HCT116 (cell line): ENCODE measurements at regions not wholly inside any gene's neighbourhood (a gene's known extent, or its start where the extent isn't known, plus 50 kb on each side); places are given as distances from the start of the nearest gene placed in this dataset.

ENCODE experiments used
- ATAC-seq: fragments of 200-7000 bp; cut with Tn5 transposase; 2 replicates; pipeline ENCODE4 v1.9.1; 2020; ENCODE audit warnings: mild to moderate bottlenecking, moderate library complexity
- BruUV-seq: library from RNA; stranded (reverse); fragments of 400-500 nt; replicated peaks from 2 replicates; lab custom pipeline; 2021; lab: Mats Ljungman, UMichigan
- CTCF ChIA-PET: fragments of 300-600 bp; sonication (Branson Sonifier 250); formaldehyde crosslinking; loops from one replicate; lab custom pipeline; 2021; ENCODE audit warnings: antibody characterized with exemption; lab: Charles Lee
- POLR2A ChIA-PET: fragments of 300-600, 350-600 bp; sonication (Branson Sonifier 250); formaldehyde crosslinking; loops from one replicate; lab custom pipeline; 2021; ENCODE audit warnings: antibody characterized with exemption; lab: Charles Lee
- RAD21 ChIA-PET, 2 experiments: fragments of 300-600 bp; sonication (Branson Sonifier 250); formaldehyde crosslinking; loops; one replicate each; lab custom pipeline; 2023; ENCODE audit warnings: low total read pairs in 2 of 2; ENCODE audit not compliant: uncharacterized antibody in 2 of 2, unreplicated experiment in 2 of 2, low non-redundant PET in 1 of 2; lab: Charles Lee
- DNase-seq: peaks from one replicate; pipeline ENCODE4 v3.0.0-alpha.2; 2010; ENCODE audit warnings: low read depth, low spot score
- H2AFZ ChIP-seq: fragments of 200-600 bp; shearing (Covaris generic), sonication (generic); 2 replicates; pipeline ENCODE4 v1.6.1; 2017; ENCODE audit warnings: low read depth, mixed run types, mixed read lengths, antibody characterized with exemption, low read length; ENCODE audit not compliant: poor library complexity, severe bottlenecking
- H3K27ac ChIP-seq: 2 replicates; pipeline ENCODE4 v1.5.1; 2012; ENCODE audit warnings: low read depth, low read length
- H3K27me3 ChIP-seq: fragments of 200-600 bp; sonication (generic); 2 replicates; pipeline ENCODE4 v1.6.1; 2016; ENCODE audit warnings: mixed run types, low read length, mixed read lengths; ENCODE audit not compliant: insufficient read depth
- H3K36me3 ChIP-seq, 2 experiments: fragments of 200-500 bp in 1 of 2; fragments of 200-600 bp in 1 of 2; sonication (Bioruptor generic) in 1 of 2; sonication (generic) in 1 of 2; 2 replicates each; pipeline versions ENCODE4 v1.5.1 to v1.6.1; 2014 to 2016; ENCODE audit warnings: low read length in 2 of 2, inconsistent platforms in 1 of 2, mixed read lengths in 1 of 2, mixed run types in 1 of 2; ENCODE audit not compliant: insufficient read depth in 2 of 2, control insufficient read depth in 1 of 2
- H3K4me1 ChIP-seq, 2 experiments: fragments of 200-600 bp in 1 of 2; sonication (generic) in 1 of 2; 2 replicates each; pipeline versions ENCODE4 v1.5.1 to v1.6.1; 2012 to 2017; ENCODE audit warnings: low read length in 2 of 2, inconsistent platforms in 1 of 2, mild to moderate bottlenecking in 1 of 2, mixed read lengths in 1 of 2, mixed run types in 1 of 2, moderate library complexity in 1 of 2; ENCODE audit not compliant: insufficient read depth in 2 of 2, control insufficient read depth in 1 of 2
- H3K4me2 ChIP-seq: fragments of 200-600 bp; sonication (generic); 2 replicates; pipeline ENCODE4 v1.6.1; 2017; ENCODE audit warnings: mixed run types, low read length, mixed read lengths
- H3K4me3 ChIP-seq, 2 experiments: fragments of 200-600 bp in 1 of 2; sonication (generic) in 1 of 2; replicated peaks in 1 of 2; 2 replicates each; pipeline ENCODE4 v1.5.1; 2011 to 2016; ENCODE audit warnings: low read length in 2 of 2, control low read depth in 1 of 2, low read depth in 1 of 2, mild to moderate bottlenecking in 1 of 2, mixed read lengths in 1 of 2, mixed run types in 1 of 2
- H3K79me2 ChIP-seq: fragments of 200-600 bp; sonication (generic); 2 replicates; pipeline ENCODE4 v1.6.1; 2017; ENCODE audit warnings: mild to moderate bottlenecking, mixed run types, low read length, moderate library complexity, mixed read lengths; ENCODE audit not compliant: insufficient read depth
- H3K9ac ChIP-seq: fragments of 200-600 bp; sonication (generic); 2 replicates; pipeline ENCODE4 v1.6.1; 2016; ENCODE audit warnings: low read length, mixed read lengths
- H3K9me2 ChIP-seq: fragments of 200-600 bp; sonication (generic), shearing (Covaris generic); 2 replicates; pipeline ENCODE4 v1.6.1; 2017; ENCODE audit warnings: mixed run types, mild to moderate bottlenecking, moderate library complexity; ENCODE audit not compliant: insufficient read depth
- H3K9me3 ChIP-seq, 2 experiments: fragments of 200-500 bp in 1 of 2; fragments of 200-600 bp in 1 of 2; sonication (Bioruptor generic) in 1 of 2; sonication (generic) in 1 of 2; 2 replicates each; pipeline ENCODE4 v1.6.1; 2014 to 2017; ENCODE audit warnings: low read length in 2 of 2, mixed read lengths in 2 of 2, inconsistent platforms in 1 of 2, low read depth in 1 of 2, mild to moderate bottlenecking in 1 of 2, mixed run types in 1 of 2, moderate library complexity in 1 of 2; ENCODE audit not compliant: control insufficient read depth in 1 of 2, insufficient read depth in 1 of 2
- H4K20me1 ChIP-seq: fragments of 200-600 bp; sonication (generic), shearing (Covaris generic); 2 replicates; pipeline ENCODE4 v1.6.1; 2017; ENCODE audit warnings: mixed run types, mild to moderate bottlenecking, moderate library complexity; ENCODE audit not compliant: insufficient read depth
- CBX3 ChIP-seq: IDR thresholded peaks from 2 replicates; pipeline ENCODE4 v1.6.1; 2012; ENCODE audit warnings: low read depth
- ELF1 ChIP-seq: IDR thresholded peaks from 2 replicates; pipeline ENCODE4 v1.6.1; 2012; ENCODE audit warnings: low read depth, borderline replicate concordance
- EZH2 ChIP-seq: fragments of 200-600 bp; sonication (generic); IDR thresholded peaks from 2 replicates; pipeline ENCODE4 v1.6.1; 2017; ENCODE audit warnings: antibody characterized with exemption, mixed run types
- EZH2phosphoT487 ChIP-seq: fragments of 200-600 bp; IDR thresholded peaks from 2 replicates; pipeline ENCODE4 v1.6.1; 2018; ENCODE audit warnings: antibody characterized with exemption, borderline replicate concordance
- FOSL1 ChIP-seq: IDR thresholded peaks from 2 replicates; pipeline ENCODE4 v1.6.1; 2012; ENCODE audit warnings: low read depth
- POLR2AphosphoS5 ChIP-seq: IDR thresholded peaks from 2 replicates; pipeline ENCODE4 v1.6.1; 2011; ENCODE audit warnings: mild to moderate bottlenecking, low read depth, low read length, moderate library complexity
- RAD21 ChIP-seq: IDR thresholded peaks from 2 replicates; pipeline ENCODE4 v1.6.1; 2012; ENCODE audit warnings: low read depth, mild to moderate bottlenecking
- SIN3A ChIP-seq: IDR thresholded peaks from 2 replicates; pipeline ENCODE4 v1.6.1; 2012; ENCODE audit warnings: low read depth
- SRF ChIP-seq: IDR thresholded peaks from 2 replicates; pipeline ENCODE4 v1.6.1; 2012; ENCODE audit warnings: low read depth
- TCF7L2 ChIP-seq: IDR thresholded peaks from 2 replicates; pipeline ENCODE4 v1.7.0; 2011; ENCODE audit warnings: borderline replicate concordance, inconsistent platforms; ENCODE audit not compliant: insufficient read depth, insufficient read length; ENCODE audit errors: extremely low read depth
- YY1 ChIP-seq: IDR thresholded peaks from 2 replicates; pipeline ENCODE4 v1.6.1; 2011; ENCODE audit warnings: low read length, low read depth, moderate library complexity, mild to moderate bottlenecking; ENCODE audit not compliant: insufficient replicate concordance; ENCODE audit errors: extremely low read depth
- ZFX ChIP-seq: fragments of 450-650 bp; IDR thresholded peaks from 2 replicates; pipeline ENCODE4 v1.6.1; 2017
- ZNF274 ChIP-seq: fragments of 200-500 bp; sonication (Bioruptor generic); IDR thresholded peaks from 2 replicates; pipeline ENCODE4 v1.6.1; 2014; ENCODE audit warnings: mild to moderate bottlenecking, low read depth, low read length, inconsistent platforms
- intact Hi-C: fragments of 100-400 bp; cut with micrococcal nuclease; formaldehyde crosslinking; loops from 2 replicates; pipeline ENCODE4 v1.10.0; 2022
- TF ChIP-seq, protein P1 (sequence below), 3 experiments: fragments of 200-600 bp in 1 of 3; sonication (generic) in 1 of 3; IDR thresholded peaks in 2 of 3; conservative IDR thresholded peaks in 1 of 3; 2 replicates each; pipeline ENCODE4 v1.5.1; 2012 to 2017; ENCODE audit warnings: low read depth in 2 of 3, low read length in 2 of 3, antibody characterized with exemption in 1 of 3, borderline replicate concordance in 1 of 3, control low read depth in 1 of 3, mild to moderate bottlenecking in 1 of 3, mixed read lengths in 1 of 3, mixed run types in 1 of 3, moderate library complexity in 1 of 3; ENCODE audit not compliant: insufficient read depth in 1 of 3
- TF ChIP-seq, protein P2 (sequence below): IDR thresholded peaks from 2 replicates; pipeline ENCODE4 v1.6.1; 2011; ENCODE audit warnings: mild to moderate bottlenecking, low read length, moderate library complexity; ENCODE audit not compliant: insufficient replicate concordance; ENCODE audit errors: extremely low read depth

GRCh38 chr2:36245651-36246050 is 109.9 kb upstream of the CRIM1 start:
- no peaks in the 10 kb centered on the region for H3K4me1 ChIP-seq
- H3K9ac ChIP-seq, result no peak overlapping the region
- DNase-seq (no peak), ATAC-seq (no peak)
- H4K20me1 ChIP-seq, result no peaks in the 10 kb centered on the region
- RAD21 ChIA-PET, result no interaction called here
- H3K9me2 ChIP-seq, result no peaks in the 10 kb centered on the region
- POLR2A ChIA-PET, result no interaction called here
- no peak overlapping the region for H3K4me3 ChIP-seq
- no peaks in the 10 kb centered on the region for H3K27me3 ChIP-seq
- CTCF ChIA-PET, result no interaction called here
- H3K36me3 ChIP-seq, result no peaks in the 10 kb centered on the region
- H3K79me2 ChIP-seq, result no peaks in the 10 kb centered on the region
- no peak overlapping the region for H3K4me2 ChIP-seq
- TF ChIP-seq RAD21, result no peak
- TF ChIP-seq ZNF274, result no peak
- no peak for TF ChIP-seq SIN3A
- no peak for TF ChIP-seq SRF
- TF ChIP-seq, protein P1, sequence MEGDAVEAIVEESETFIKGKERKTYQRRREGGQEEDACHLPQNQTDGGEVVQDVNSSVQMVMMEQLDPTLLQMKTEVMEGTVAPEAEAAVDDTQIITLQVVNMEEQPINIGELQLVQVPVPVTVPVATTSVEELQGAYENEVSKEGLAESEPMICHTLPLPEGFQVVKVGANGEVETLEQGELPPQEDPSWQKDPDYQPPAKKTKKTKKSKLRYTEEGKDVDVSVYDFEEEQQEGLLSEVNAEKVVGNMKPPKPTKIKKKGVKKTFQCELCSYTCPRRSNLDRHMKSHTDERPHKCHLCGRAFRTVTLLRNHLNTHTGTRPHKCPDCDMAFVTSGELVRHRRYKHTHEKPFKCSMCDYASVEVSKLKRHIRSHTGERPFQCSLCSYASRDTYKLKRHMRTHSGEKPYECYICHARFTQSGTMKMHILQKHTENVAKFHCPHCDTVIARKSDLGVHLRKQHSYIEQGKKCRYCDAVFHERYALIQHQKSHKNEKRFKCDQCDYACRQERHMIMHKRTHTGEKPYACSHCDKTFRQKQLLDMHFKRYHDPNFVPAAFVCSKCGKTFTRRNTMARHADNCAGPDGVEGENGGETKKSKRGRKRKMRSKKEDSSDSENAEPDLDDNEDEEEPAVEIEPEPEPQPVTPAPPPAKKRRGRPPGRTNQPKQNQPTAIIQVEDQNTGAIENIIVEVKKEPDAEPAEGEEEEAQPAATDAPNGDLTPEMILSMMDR (IDR thresholded peaks at IDR 0.05 in 2 of 3, conservative IDR thresholded peaks at IDR 0.05 in 1 of 3; ENCODE audit: borderline replicate concordance in 1 of 3, insufficient read depth in 1 of 3, low read depth in 2 of 3, low read length in 2 of 3), result no peak
- TF ChIP-seq CBX3, result no peak
- TF ChIP-seq ZFX, result no peak
- TF ChIP-seq, protein P2, sequence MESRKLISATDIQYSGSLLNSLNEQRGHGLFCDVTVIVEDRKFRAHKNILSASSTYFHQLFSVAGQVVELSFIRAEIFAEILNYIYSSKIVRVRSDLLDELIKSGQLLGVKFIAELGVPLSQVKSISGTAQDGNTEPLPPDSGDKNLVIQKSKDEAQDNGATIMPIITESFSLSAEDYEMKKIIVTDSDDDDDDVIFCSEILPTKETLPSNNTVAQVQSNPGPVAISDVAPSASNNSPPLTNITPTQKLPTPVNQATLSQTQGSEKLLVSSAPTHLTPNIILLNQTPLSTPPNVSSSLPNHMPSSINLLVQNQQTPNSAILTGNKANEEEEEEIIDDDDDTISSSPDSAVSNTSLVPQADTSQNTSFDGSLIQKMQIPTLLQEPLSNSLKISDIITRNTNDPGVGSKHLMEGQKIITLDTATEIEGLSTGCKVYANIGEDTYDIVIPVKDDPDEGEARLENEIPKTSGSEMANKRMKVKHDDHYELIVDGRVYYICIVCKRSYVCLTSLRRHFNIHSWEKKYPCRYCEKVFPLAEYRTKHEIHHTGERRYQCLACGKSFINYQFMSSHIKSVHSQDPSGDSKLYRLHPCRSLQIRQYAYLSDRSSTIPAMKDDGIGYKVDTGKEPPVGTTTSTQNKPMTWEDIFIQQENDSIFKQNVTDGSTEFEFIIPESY, result no peak
- TF ChIP-seq TCF7L2, result no peak
- TF ChIP-seq POLR2AphosphoS5, result no peak
- TF ChIP-seq EZH2phosphoT487, result no peak
- TF ChIP-seq ELF1, result no peak
- TF ChIP-seq YY1, result no peak
- TF ChIP-seq FOSL1, result no peak
- TF ChIP-seq EZH2, result no peak
- no peak overlapping the region for H3K27ac ChIP-seq
- intact Hi-C loops, result no loop called here
- no TSS peak for BruUV-seq
- no peak overlapping the region for H2AFZ ChIP-seq
- no peaks in the 10 kb centered on the region for H3K9me3 ChIP-seq
